HG02759 (cell line): ENCODE measurements at regions not wholly inside any gene's neighbourhood (a gene's known extent, or its start where the extent isn't known, plus 50 kb on each side); places are given as distances from the start of the nearest gene placed in this dataset.

ENCODE experiments used
- ATAC-seq: cut with Tn5 transposase; IDR thresholded peaks from one replicate; pipeline ENCODE4 v1.9.1; 2021; ENCODE audit warnings: mild to moderate bottlenecking, moderate library complexity; ENCODE audit not compliant: unreplicated experiment

DNA sequence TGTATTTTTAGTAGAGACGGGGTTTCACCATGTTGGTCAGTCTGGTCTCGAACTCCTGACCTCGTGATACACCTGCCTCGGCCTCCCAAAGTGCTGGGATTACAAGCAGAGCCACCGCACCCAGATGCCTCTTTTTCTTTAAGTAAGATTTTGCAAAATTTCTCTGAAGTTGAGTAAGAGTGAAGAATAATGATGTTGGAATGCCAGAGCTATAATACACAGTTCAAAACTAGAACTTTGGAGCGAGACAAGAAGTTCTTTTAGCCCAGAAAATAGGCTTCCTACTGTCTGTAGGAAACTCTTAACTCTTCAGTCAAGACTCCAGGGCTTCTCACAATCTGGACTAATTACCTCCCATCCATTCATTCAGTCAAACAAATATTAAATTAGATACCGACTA is 51.4 kb downstream of the MARCHF4 start:
- ATAC-seq: no peak

DNA sequence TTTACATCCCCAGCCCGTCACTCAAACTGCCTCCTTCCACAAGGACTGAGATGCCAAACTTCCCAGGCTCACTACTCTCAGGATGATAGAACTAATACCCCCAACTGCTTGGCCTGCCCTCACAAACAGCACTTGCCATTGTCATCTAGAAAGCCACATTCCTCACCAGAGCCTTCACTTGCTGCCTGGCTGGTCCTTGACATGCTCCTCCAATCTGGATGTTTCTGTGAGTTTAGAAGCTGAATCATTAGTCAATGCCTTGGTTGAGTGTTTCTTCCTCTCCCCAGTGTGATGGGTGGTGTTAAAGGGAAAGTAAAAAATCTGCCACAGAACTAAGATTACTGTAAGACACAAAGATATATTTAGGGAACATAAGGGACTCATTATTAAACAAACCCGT is 52.5 kb downstream of the MARCHF4 start:
- ATAC-seq: no peak

DNA sequence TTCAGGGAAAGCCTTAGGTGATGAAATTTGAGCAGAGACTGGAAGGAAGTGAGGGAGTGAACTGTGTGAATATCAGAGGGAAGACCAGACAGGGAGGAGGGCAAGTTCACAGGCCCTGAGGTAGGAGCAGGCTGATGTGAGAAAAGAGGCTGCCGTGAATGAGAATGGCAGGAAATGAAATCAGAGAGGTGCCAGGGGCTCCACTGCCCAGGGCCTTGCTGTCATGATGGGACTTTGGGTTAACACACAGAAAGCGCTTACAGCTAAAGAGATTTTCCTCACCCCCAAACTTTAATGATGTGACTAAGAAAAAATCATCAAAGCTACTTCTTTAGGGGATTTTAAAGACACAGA is 53.8 kb downstream of the MARCHF4 start:
- ATAC-seq: no peak

DNA sequence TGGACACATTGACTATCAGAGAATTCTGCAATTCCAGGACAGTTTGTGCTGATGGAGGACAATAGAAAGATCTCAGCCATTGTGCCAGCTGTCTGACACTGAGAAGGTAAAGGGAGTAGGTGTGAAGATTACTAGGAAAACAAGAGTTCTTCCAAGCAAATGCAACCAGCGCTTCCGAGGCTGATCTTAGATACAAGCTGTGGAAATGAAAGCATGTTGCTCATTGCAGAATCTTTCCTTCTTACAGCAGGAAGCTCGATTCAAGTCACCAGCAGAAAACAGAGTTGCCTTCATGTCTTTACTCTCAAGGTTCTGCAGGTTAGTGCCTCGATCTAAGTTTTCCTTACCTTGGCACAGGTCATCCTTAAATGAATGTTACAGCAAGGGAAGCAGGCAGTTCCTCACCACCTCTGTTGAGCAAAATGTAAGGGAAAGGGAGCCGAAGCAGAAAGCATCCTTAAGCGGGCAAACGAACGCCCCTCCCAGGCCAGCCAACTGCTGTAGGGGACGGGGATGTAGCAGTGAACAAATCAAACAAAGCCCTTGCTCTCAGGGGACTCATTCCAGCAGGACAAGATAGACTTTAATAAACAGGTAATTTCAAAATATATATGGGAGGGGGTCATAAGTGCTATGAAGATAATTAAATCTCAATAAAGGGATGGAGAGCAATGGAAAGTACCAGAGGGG is 54.3 kb downstream of the MARCHF4 start:
- ATAC-seq: no peak

DNA sequence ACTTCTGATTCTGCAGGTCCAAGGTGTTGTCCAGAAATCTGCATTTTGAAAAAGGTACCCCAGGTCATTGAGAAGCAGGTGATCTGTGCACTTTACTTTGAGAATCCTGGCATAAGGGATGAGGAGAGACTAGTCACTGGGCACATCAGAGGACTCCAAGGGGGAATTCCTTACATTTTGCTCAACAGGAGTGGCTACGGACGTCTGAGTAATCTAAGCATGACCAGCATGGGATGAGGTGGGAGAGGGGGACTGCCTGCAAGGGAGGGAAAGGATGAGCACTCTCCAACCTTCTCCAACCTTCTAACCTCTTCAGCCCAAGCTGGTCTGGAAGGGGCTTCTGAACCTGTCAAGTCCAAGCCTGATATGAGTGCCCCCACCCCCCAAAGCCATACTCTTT is 55.5 kb downstream of the MARCHF4 start:
- no peak for ATAC-seq

DNA sequence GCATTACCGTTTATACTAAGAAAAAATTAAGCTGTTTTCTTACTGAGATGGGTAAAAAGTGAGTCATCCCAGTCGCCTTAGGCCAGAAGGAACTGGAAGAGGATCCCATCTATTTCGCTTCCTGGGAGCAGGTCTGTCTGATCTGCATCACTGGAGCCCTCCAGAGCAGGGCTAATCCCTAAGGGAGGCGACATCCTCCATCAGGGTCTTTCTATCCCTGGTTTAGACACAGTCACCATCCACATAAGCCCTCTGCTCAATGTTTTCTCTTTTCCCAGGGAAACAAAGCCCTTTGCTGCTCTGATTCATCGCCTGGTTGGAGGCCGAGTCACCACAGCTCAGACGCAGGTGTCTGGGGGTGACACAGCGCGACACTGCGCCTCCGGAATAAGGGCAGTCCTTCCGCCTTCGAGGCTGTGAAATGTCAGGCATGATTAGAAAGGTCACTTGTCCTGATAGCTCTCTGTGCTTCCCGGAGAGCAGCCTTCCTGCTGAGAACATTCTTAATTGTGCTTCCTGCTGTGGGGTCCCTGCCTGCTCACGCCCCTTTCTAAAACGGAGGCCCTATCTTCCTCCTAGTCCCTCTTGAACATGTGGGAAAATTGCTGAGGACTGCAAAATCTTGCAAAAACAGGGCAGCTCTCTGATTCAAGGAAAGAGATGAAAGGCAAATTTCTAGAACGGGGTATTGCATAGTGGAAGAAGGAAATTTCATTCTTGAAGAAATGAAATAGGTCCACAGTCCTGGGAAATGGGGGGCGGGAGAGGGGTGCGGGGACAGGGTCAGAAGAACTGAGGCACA is 56.3 kb downstream of the MARCHF4 start:
- no peak for ATAC-seq

DNA sequence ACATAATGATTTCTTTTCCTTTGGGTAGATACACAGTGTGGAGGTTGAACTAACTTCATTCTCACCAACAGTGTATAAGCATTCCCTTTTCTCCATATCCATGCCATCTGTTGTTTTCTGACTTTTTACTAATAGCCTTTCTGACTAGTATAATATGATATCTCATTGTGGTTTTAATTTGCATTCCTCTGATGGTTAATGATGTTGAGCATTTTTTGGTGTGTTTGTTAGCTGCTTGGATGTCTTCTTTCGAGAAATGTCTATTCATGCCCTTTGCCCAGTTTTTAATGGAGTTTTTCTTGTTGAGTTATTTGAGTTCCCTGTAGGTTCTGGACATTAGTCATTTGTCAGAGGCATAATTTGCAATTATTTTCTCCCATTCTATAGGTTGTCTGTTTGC is 59.8 kb downstream of the MARCHF4 start:
- no peak for ATAC-seq

DNA sequence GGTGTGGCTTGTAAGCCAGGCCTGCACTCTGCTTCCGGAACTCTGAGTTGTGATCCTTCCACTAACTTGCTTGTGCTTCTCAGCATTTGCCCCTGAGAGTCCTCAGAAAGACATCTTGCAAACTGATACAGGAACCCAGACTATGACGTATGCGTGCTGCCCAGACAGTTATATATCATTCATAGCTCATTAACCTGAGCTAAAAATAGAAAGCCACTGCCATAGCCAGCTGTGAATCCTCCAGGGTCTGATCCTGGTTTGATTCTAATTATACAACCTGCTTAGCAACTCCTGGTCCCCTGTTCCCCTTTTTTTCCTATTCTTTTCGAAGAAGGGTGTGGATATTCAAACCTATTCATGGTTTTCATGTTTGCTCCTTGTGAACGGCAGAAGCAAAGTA is 63.7 kb downstream of the MARCHF4 start:
- ATAC-seq: no peak

DNA sequence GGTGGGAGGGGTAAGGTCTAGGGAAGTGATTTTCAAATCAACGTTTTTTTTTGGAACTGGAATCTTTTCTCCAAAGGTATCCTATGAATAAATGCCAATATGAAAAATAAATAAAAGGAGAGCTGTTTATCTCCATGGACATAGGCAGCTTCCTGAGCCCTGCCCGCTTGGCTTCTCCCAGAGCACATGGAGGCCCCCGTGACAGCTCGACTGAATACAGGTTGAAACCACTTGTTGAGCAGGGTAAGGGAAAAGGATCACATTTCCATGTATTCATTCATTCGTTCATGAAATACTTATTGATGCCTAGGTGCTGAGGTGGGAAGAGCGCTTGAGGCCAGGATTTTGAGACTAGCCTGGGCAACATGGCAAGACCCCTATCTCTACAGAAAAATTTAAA is 64.8 kb downstream of the MARCHF4 start:
- ATAC-seq: no peak

DNA sequence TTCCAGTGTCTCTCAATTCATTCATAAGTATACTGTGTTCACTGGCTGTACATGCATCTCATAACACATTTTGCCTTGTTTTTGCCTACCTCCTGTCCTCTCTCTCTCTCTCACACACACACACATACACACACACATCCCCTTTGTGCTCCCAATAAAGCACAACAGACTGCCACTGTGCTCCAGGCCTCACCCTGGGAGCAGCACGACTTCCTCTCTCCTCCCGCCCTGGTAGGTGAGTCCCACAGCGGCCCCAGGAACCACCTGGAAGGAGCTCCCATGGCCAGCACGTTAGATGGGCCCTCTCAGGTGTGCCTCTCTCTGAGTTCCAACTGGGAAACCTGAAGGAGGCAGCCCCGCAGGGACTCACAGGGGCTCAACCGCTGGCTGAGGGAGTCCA is 65.4 kb downstream of the MARCHF4 start:
- no peak for ATAC-seq

DNA sequence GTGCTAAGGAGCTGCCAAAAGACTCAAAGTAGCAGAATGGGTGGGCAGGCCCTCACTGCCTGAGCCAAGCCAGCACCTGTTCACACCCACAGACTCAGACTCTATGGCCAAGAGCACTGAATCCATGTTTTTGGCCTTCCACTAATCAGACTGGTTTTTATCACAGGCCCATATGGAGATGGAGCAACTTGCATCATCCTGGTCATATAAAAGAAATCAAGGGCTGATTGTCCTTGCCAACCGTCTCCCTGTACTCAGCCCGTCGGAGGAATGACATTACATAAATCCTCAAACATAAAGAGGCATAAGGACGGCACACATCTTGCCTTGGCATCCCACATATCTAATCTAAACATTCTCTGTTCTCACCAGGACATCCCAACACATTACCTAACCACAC is 66.7 kb downstream of the MARCHF4 start:
- ATAC-seq: no peak

DNA sequence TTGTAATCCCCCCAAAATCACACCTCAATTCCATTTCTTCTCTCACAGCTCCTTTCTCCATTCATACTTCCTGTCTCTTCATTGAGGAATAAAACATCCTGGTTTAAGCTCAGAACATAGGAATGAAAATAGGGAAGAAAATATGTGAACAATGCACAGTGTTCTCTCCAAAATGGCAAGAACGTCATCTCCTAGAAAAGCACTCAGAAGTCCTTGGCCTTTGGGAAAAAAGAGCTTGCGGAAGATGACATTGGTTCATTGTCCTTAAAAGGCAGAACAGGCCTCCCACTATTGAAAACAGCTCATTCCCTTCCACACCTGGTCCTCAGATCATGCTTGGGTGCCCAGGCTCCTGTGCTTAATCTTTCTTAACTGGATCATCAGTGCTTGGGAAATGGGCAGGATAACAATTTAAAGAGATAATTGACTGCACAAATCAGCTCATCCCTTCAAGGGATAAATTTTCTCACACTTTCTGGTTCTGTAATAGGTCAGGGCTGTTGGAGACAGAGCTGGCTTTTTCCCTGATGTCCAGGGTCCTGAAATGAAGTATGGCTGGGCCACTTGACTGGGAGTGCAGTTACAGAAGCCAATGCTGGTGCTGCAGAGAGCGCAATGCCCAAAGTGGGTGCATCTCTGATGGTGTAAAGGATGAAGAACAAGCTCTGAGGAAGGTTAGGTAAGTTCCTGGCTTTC is 69.2 kb downstream of the MARCHF4 start:
- ATAC-seq: no peak

DNA sequence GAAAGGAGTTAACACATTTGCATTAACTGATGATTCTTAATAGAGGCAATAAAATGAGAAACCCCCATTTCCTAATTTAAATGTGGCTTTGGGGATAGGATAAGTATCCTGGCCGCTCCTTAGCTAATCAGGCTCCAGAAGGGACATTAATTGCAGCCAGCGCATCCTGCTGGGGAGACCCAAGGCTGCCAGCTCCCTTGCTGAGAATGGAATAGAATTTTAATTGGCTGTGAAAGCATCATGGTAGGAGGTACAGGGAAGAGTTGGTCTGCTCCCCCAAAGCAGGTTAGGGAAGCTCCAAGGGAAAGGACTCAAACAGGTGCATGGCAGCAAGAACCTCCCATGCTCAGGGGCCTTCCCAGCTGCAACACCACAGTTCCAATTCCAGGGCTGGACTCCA is 71.4 kb downstream of the MARCHF4 start:
- ATAC-seq: no peak

DNA sequence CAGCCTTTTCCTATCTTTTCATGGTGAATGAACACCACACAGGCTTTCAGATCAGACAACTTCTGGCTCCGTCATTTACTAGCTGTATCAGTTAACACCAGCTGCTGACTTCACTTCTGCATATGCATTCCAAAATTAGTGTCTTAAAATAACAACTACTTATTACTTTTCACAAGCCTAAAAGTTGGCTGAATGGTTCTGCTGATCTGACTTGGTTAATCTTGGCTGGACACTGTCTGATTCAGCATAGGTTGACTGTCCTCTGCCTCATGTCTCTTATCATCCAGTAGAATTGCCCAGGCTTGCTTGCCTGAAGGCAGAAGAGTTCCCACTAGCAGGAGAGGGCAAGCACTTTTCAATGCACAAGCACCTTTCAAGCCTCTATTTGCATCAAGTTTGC is 72.7 kb downstream of the MARCHF4 start:
- no peak for ATAC-seq

DNA sequence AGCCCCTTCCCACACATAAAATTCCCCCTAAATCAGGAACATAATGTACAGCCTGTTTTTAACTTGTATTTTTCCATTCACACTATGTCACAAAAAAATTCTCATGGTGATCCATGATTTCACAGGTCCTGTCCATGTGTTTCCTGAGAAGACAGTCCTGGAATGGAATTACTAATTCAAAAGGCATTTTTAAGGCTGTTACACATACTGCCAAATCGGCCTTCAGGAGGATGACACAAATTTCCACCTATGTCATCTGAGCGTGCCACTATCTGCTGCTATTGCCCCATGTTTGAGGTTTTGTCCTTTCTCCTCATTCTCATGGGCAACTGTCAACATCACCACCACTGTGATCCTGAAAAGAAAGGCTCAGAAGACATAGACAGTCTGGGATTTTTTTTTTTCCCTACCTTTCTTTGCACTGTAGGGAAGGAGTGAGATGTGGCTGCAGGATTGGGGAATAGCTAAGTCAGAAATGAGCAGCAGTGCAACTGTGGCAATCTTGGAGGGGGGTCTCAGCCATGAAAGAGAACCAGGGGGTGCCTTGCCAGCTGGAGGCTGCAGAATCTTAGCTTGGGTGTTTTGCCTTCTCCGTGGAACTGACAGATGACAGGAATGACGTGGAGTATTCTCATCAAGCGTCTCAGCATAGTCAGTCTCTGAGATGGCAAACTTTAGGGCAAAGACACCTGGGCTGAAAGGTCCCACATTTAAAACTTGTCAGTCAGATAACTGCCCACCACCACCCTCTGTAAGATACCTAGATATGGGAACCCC is 73.4 kb downstream of the MARCHF4 start:
- ATAC-seq: no peak

DNA sequence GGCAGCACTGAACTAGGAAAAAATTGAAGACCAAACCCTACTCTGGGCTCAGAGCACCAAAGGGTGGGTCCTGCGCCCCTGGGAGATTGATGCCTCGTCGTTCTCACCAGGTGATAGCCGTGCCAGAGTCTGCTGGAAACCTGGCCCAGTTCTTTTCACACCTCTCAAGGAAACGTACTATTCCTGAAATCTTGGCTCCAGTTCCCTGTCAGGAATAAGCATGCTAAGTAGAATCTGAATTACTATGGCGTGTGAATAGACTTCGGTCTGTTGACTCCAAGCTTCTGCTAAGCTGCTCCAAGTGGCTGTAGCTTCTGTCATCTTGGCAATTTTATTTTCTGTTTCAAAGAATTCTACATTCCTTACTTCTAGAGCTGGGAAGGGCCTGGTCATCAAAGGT is 75.4 kb downstream of the MARCHF4 start:
- no peak for ATAC-seq

DNA sequence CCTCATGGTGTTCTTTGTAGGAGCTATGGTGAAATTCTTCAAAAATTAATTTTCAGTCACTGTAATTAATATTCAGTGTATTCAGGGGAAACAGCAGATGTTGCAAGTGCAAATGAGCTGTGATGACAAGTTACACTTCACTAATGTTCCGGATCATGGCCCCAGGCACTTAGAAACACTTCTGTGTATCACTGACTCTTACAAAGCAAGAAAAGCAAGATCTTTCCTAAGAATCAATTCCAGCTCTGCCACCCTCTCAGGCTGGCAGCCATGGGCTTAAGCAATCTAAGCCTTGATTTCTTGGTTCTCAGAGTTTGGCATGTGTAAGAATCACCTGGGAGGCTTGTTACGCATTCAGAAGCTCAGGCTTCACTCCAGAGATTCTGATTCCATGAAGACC is 78.0 kb downstream of the MARCHF4 start:
- no peak for ATAC-seq

DNA sequence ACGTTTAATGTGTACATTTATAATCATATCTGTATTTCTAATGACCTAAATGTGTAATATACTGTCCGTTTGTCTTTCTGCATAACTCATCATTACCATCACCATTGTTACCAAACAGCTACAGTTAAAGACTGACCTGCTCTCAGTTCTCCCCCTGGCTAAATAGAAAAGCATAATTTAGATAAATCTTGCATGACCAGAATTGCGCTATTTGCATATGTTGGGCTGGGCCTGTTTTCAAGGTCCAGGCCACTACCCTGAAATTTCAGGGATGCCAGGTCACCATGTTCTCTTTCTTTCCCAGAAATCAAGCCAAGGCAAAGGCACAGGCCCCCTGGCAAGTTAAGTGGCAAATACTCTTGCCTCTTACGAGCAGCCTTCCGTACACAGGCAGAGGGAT is 78.4 kb downstream of the MARCHF4 start:
- no peak for ATAC-seq

DNA sequence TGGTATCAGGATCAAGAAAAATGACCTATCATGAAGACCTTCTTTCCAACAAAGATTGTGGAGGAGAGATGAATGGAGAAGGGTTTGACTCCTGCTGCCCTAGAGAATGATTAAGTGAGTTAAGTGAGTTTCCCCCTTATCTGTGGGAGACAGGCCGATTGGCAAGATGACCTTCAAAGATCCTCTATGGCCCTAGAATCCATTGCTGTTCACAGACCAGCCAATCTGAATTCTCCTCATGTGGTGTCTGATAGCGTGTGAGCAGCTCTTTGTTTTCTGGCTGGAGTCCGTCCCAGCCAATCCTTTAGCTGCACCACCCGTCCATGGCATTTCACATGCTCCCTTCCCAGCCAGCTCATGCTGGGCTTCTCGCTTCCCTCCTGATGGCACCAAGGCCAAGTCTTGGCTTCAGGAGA is 79.4 kb downstream of the MARCHF4 start:
- ATAC-seq: no peak

DNA sequence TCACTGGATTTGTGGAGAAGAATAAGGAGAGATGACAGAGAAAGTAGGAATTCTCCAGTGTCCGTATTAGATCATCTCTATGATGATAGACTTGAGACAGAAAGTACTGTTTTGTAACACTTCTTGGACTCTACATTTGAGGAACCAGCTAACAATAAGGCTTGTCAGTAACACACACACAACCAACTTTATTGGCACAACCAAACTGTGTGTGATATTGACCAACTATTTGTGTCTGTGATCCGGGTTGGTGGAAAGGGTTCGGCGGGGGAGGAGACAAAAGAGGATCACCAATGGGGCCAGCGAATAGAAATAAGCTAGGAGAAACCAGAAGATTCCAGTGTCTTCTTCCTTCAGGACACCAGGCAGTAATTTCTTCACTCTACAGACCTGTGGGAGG is 79.8 kb downstream of the MARCHF4 start:
- no peak for ATAC-seq

DNA sequence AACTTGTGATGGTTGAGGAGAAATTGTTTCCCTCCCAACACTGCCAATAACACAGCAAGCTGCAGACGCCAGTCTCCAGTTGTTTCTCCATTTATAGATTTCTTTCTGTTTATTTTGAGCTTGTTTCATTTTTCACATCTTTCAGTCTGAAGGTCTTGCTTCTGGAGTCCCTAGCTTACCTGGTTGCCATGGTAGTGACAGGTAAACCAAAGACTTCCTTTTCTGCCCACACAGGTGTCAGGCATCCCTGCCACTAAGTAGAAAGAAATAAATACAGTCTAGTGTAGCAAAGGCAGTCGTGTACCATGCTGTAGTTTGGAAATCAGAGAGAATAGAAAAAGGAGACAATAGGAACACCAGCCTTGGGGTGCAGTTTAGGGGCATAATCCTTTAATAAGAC is 82.8 kb downstream of the MARCHF4 start:
- ATAC-seq: no peak
